Effector memory CD8-positive, alpha-beta T cell (primary cell): ENCODE measurements at regions not wholly inside any gene's neighbourhood (a gene's known extent, or its start where the extent isn't known, plus 50 kb on each side); places are given as distances from the start of the nearest gene placed in this dataset.

Source experiments
- ATAC-seq: fragments of 150-1000 bp; cut with Tn5 transposase; replicated peaks from 2 replicates; pipeline ENCODE4 v1.10.0; 2021; ENCODE audit warnings: mild to moderate bottlenecking, moderate library complexity
- DNase-seq, 3 experiments: peaks; one replicate each; pipeline ENCODE4 v3.0.0; 2021
- H3K27ac Mint-ChIP-seq, 2 donors: one replicate each; pipeline ENCODE4 v1.8.0; 2022; ENCODE audit warnings: mild to moderate bottlenecking in 2 of 2, mixed read lengths in 2 of 2, moderate library complexity in 2 of 2
- H3K27me3 Mint-ChIP-seq, 2 donors: one replicate each; pipeline ENCODE4 v1.8.0; 2022; ENCODE audit warnings: mixed read lengths in 2 of 2
- H3K36me3 Mint-ChIP-seq: one replicate; pipeline ENCODE4 v1.8.0; 2022; ENCODE audit warnings: mild to moderate bottlenecking, moderate library complexity, mixed read lengths; ENCODE audit not compliant: insufficient read depth
- H3K4me1 Mint-ChIP-seq, 2 donors: one replicate each; pipeline ENCODE4 v1.8.0; 2022; ENCODE audit warnings: low read depth in 2 of 2, mixed read lengths in 2 of 2
- H3K4me3 Mint-ChIP-seq, 2 donors: one replicate each; pipeline ENCODE4 v1.8.0; 2022; ENCODE audit warnings: mild to moderate bottlenecking in 2 of 2, mixed read lengths in 2 of 2, moderate library complexity in 2 of 2
- H3K9me3 Mint-ChIP-seq, 2 donors: one replicate each; pipeline ENCODE4 v1.8.0; 2022; ENCODE audit warnings: mixed read lengths in 2 of 2

GRCh38 chr18:61608316-61608715, 275.1 kb downstream of the CDH20 start:
- H3K27ac Mint-ChIP-seq: no peak overlapping the region
- no peak for DNase-seq
- no peak overlapping the region for H3K4me3 Mint-ChIP-seq
- no peaks in the 10 kb centered on the region for H3K36me3 Mint-ChIP-seq
- no peaks in the 10 kb centered on the region for H3K4me1 Mint-ChIP-seq
- H3K9me3 Mint-ChIP-seq: no peaks in the 10 kb centered on the region
- ATAC-seq: no peak
- peaks cover 0 to 26% of the 10 kb centered on the region in 2 donors for H3K27me3 Mint-ChIP-seq

- Mint-ChIP-seq H3K27ac (no peak overlapping the region), H3K9me3 (no peaks in the 10 kb centered on the region), H3K4me3 (no peak overlapping the region), H3K36me3 (no peaks in the 10 kb centered on the region), H3K27me3 (peaks cover 0 to 30% of the 10 kb centered on the region in 2 donors), H3K4me1 (no peaks in the 10 kb centered on the region)
- DNase-seq (no peak), ATAC-seq (no peak)
These were observed 274.6 kb downstream of the CDH20 start for GRCh38 chr18:61607867-61608266.

DNA sequence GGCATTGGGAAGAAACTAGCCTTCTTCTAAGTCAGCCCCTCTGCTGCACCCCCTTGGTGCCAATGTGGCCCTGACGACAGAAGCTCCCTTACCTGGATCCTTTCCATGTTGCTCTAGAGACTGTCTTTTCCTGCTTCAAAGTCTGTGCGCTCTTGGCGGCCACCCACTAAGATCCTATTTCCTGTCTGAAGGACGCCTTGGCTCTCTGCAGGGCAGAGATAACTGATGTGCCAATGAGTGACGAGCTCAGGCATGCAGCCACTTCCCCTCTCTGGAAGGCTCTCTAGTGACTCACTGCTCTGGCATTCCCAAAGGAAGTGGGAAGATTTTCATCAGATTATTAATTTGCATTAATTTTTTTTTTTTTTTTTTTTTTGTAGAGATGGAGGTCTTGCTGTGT, 273.5 kb downstream of the CDH20 start:
- Mint-ChIP-seq H3K27ac (no peak overlapping the region), H3K9me3 (no peaks in the 10 kb centered on the region), H3K4me1 (no peaks in the 10 kb centered on the region), H3K4me3 (no peak overlapping the region), H3K36me3 (no peaks in the 10 kb centered on the region), H3K27me3 (peaks cover 0 to 37% of the 10 kb centered on the region in 2 donors)
- DNase-seq: no peak
- ATAC-seq: no peak

DNA sequence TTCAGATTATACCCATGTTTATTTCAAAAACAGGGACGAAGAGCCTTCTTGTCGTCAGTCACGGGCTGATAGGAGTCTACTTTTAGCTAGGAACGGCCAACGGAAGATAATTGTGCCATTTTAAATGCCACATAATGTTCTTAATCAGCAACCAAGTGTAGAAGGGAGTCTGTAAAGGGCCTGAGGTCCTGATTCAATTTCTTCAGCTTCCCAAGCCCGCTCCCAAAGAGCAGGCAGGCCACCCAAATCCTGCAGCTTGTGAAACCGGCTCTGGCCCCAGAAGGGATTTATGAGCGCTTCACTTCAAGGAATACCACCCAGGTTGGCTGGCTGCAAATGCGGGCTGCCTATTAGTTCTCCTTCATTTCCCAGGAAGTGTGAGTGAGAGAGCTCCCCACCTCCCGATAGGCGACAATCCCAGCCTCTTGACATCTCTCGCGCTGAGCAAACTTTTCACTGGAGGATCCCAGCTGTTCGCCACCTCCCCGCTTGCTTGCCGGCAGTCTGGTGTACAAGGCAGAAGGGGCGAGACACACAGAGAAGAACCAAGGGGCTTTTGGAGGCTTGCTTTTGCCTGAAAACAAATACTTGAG, 272.9 kb downstream of the CDH20 start:
- Mint-ChIP-seq H3K9me3 (no peaks in the 10 kb centered on the region), H3K27me3 (peaks cover 0 to 37% of the 10 kb centered on the region in 2 donors)
- no peak for DNase-seq

DNA sequence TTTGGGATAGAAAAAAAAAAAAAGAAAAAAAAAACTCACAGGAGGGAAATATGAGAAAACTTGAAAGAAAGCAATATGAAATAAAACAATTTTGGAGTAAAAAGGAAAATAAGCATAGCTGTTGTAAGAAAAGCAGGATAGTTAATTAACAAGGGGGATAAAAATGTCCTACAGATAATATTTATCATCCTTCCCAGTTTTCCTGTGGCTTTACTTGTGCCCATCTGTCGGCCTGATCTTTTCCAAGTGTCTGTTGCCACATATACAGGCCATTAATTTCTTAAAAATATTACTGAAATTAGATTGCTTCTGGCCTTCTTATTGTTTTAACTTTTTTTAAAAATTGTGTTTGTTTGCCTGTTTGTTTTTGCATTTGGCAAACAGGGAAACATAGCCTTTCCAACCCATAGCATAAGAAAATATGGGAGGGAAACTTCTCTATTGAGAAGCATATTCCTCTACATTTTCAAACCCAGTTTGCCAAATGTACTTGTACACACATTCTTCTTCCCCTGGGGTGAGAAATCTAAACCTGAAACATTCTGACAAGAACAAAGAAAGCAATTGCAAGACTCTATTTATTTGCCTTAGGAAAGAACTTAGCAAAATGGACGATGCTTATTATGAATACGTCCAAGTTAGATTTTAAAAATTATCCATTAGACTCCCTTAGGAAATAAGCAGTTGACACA, 272.3 kb downstream of the CDH20 start:
- no peak overlapping the region for H3K4me3 Mint-ChIP-seq
- no peak overlapping the region for H3K27ac Mint-ChIP-seq
- peaks cover under 1 to 37% of the 10 kb centered on the region in 2 donors for H3K27me3 Mint-ChIP-seq
- ATAC-seq (no peak), DNase-seq (no peak)
- H3K36me3 Mint-ChIP-seq: no peaks in the 10 kb centered on the region
- H3K4me1 Mint-ChIP-seq: no peaks in the 10 kb centered on the region
- H3K9me3 Mint-ChIP-seq: no peaks in the 10 kb centered on the region

More for the DNA sequence above, 272.9 kb downstream of the CDH20 start:
- Mint-ChIP-seq H3K27ac (no peak overlapping the region), H3K4me3 (no peak overlapping the region), H3K36me3 (no peaks in the 10 kb centered on the region), H3K4me1 (no peaks in the 10 kb centered on the region)
- no peak for ATAC-seq
